GM12892 (cell line): ENCODE measurements at regions not wholly inside any gene's neighbourhood (a gene's known extent, or its start where the extent isn't known, plus 50 kb on each side); places are given as distances from the start of the nearest gene placed in this dataset.

Experiments
- POLR2A ChIP-seq: IDR thresholded peaks from 2 replicates; pipeline ENCODE4 v1.6.1; 2011; ENCODE audit warnings: low read depth, low read length, control low read depth
- POLR2AphosphoS5 ChIP-seq: IDR thresholded peaks from 2 replicates; pipeline ENCODE4 v1.6.1; 2011; ENCODE audit warnings: low read depth, low read length, control low read depth
- TAF1 ChIP-seq: IDR thresholded peaks from 2 replicates; pipeline ENCODE4 v1.6.1; 2011; ENCODE audit warnings: low read depth, mild to moderate bottlenecking, control low read depth, low read length, borderline replicate concordance

DNA sequence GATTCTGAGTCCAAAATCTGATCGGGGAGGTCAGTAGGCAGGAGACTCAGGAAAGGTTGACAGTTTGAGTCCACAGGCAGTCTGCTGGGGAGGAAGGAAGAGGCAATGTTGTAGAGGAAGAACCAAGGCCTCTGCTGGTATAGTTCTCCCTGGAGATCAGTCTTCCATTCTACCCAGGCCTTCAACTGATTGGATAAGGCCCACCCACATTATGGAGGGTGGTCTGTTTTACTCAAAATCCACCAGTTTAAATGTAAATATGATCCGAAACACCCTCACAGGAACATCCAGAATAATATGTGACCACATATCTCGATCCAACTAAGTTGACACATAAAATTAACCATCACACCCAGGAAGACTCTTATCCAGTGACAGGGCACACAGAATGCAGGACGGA, 425.3 kb upstream of the ZMIZ1 start:
- TF ChIP-seq POLR2AphosphoS5, result no peak
- TF ChIP-seq POLR2A, result no peak
- no peak for TF ChIP-seq TAF1
